ENCODE measurements at regions not wholly inside any gene's neighbourhood (a gene's known extent, or its start where the extent isn't known, plus 50 kb on each side); places are given as distances from the start of the nearest gene placed in this dataset.

DNA sequence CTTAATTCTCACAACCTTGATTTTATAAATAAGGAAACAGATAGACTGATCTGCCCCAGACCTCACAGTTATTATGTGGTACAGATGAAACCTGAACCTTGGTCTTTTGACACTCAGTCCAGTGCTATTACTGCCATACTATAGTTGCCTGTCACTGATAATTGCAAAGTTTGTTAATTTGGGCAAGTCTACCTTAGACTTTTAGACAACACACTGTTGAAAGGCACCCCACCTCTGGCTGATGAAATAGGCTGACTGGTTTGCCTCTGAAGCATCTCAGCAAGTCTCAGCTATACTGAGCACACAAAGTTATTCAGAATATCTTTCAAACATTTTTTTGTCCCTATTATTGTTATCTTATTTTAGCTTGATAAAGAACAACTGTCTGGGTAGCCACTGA lies 53.1 kb upstream of the MAP4 start:
- no peak overlapping the region for H3K27ac ChIP-seq (ENCODE audit: insufficient read length, low read depth, low read length)
- H2BK5ac ChIP-seq (ENCODE audit: insufficient read length, low read length) = no peak overlapping the region
- H3K9me3 ChIP-seq (ENCODE audit: control insufficient read depth, low read depth, low read length) = no peaks in the 10 kb centered on the region
- H3K27me3 ChIP-seq (ENCODE audit: insufficient read depth, low read length) = no peaks in the 10 kb centered on the region
- no peak overlapping the region for H3T11ph ChIP-seq (ENCODE audit: low read length)
- no peak overlapping the region for H4K5ac ChIP-seq (ENCODE audit: insufficient read length, low read depth, low read length)
- no peak overlapping the region for H3K23ac ChIP-seq (ENCODE audit: insufficient read length, low read depth, low read length)
- H3K9me3 Mint-ChIP-seq = no peaks in the 10 kb centered on the region
- no peaks in the 10 kb centered on the region for H3K27me3 Mint-ChIP-seq (ENCODE audit: low read depth)
- H3K56ac ChIP-seq (ENCODE audit: insufficient read length, low read depth, low read length) = no peak overlapping the region
- H3K4me1 Mint-ChIP-seq = no peaks in the 10 kb centered on the region
- TF ChIP-seq, protein P1, sequence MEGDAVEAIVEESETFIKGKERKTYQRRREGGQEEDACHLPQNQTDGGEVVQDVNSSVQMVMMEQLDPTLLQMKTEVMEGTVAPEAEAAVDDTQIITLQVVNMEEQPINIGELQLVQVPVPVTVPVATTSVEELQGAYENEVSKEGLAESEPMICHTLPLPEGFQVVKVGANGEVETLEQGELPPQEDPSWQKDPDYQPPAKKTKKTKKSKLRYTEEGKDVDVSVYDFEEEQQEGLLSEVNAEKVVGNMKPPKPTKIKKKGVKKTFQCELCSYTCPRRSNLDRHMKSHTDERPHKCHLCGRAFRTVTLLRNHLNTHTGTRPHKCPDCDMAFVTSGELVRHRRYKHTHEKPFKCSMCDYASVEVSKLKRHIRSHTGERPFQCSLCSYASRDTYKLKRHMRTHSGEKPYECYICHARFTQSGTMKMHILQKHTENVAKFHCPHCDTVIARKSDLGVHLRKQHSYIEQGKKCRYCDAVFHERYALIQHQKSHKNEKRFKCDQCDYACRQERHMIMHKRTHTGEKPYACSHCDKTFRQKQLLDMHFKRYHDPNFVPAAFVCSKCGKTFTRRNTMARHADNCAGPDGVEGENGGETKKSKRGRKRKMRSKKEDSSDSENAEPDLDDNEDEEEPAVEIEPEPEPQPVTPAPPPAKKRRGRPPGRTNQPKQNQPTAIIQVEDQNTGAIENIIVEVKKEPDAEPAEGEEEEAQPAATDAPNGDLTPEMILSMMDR (conservative IDR thresholded peaks at IDR 0.05) = no peak
- no peak overlapping the region for H2BK20ac ChIP-seq (ENCODE audit: low read depth, low read length, poor library complexity, severe bottlenecking)
- peak overlapping the region in 2 of 3 experiments; percentile 24 to 44; a peak in 2 of 7 replicates for H3K27ac Mint-ChIP-seq
- no peak overlapping the region for H3K4me2 ChIP-seq (ENCODE audit: insufficient read depth, insufficient read length, low read length)
- H2AFZ ChIP-seq (ENCODE audit: low read length) = no peak overlapping the region
- no peak for DNase-seq
- H3K23me2 ChIP-seq (ENCODE audit: insufficient read length, low read depth, low read length, poor library complexity, severe bottlenecking) = no peaks in the 10 kb centered on the region
- H3K79me1 ChIP-seq (ENCODE audit: insufficient read depth, low read depth, low read length, poor library complexity, severe bottlenecking) = peaks cover 7% of the 10 kb centered on the region
- no peak overlapping the region for H4K8ac ChIP-seq (replicated peaks; ENCODE audit: insufficient read length, low read depth, low read length)
- H3K4ac ChIP-seq (ENCODE audit: low read depth, low read length) = no peak overlapping the region
- H2AK5ac ChIP-seq (ENCODE audit: insufficient read length, low read length) = no peak overlapping the region
- H3K14ac ChIP-seq (ENCODE audit: insufficient read depth, low read length) = no peak overlapping the region
- no peak overlapping the region for H3K9ac ChIP-seq (ENCODE audit: extremely low read depth, insufficient read length, low read length)
- no peak overlapping the region for H2BK120ac ChIP-seq (ENCODE audit: low read depth, low read length, poor library complexity, severe bottlenecking)
- H3K79me2 ChIP-seq (ENCODE audit: insufficient read depth, low read length) = peaks cover 24% of the 10 kb centered on the region; the same call in 1 of the 2 replicates
- no peak overlapping the region for H3K4me3 Mint-ChIP-seq
- no peak overlapping the region for H2BK15ac ChIP-seq (ENCODE audit: low read depth, low read length)
- no peak overlapping the region for H3K18ac ChIP-seq (ENCODE audit: insufficient read length, low read depth, low read length)
- H3K4me1 ChIP-seq (ENCODE audit: insufficient read depth, low read length) = no peaks in the 10 kb centered on the region
- H2BK12ac ChIP-seq (ENCODE audit: insufficient read length, low read depth, low read length) = no peak overlapping the region
- peaks cover 5 to 20% (median 18%) of the 10 kb centered on the region in 3 experiments; a peak in 6 of 7 replicates for H3K36me3 Mint-ChIP-seq (ENCODE audit: insufficient read depth in 1 of 3, low read depth in 3 of 3)
- no peaks in the 10 kb centered on the region for H4K20me1 ChIP-seq (ENCODE audit: control insufficient read depth, insufficient read depth, insufficient read length)
- H4K91ac ChIP-seq (ENCODE audit: insufficient read length, low read depth, low read length) = no peak overlapping the region
